ENCODE measurements at regions not wholly inside any gene's neighbourhood (a gene's known extent, or its start where the extent isn't known, plus 50 kb on each side); places are given as distances from the start of the nearest gene placed in this dataset.

- TF ChIP-seq POLR2AphosphoS5 (IDR thresholded peaks at IDR 0.05; ENCODE audit: low read depth, low read length): no peak
- TF ChIP-seq CTCF (IDR thresholded peaks at IDR 0.05): no peak
- TF ChIP-seq EP300 (IDR thresholded peaks at IDR 0.05; ENCODE audit: borderline replicate concordance in 1 of 2, low read depth in 1 of 2, low read length in 1 of 2): no peak
- no peak for TF ChIP-seq EZH2phosphoT487 (IDR thresholded peaks at IDR 0.05; ENCODE audit: borderline replicate concordance, low read depth)
- no peak for TF ChIP-seq MAX (IDR thresholded peaks at IDR 0.05; ENCODE audit: low read depth)
- TF ChIP-seq NRF1 (IDR thresholded peaks at IDR 0.05; ENCODE audit: low read depth, low read length): no peak
- no peak for TF ChIP-seq TEAD4 (IDR thresholded peaks at IDR 0.05; ENCODE audit: borderline replicate concordance, insufficient read depth)
- TF ChIP-seq RCOR1 (IDR thresholded peaks at IDR 0.05; ENCODE audit: low read length): no peak
- TF ChIP-seq RAD21 (IDR thresholded peaks at IDR 0.05; ENCODE audit: low read length): no peak
- no peak for TF ChIP-seq REST (IDR thresholded peaks at IDR 0.05; ENCODE audit: low read depth, low read length)
- no peak for TF ChIP-seq USF1 (IDR thresholded peaks at IDR 0.05; ENCODE audit: borderline replicate concordance, low read depth)
- no peak for TF ChIP-seq FOXM1 (IDR thresholded peaks at IDR 0.05; ENCODE audit: low read depth)
- no peak for TF ChIP-seq TAF1 (IDR thresholded peaks at IDR 0.05; ENCODE audit: borderline replicate concordance, low read depth, low read length)
Measured at GRCh38 chr6:169395080-169395805, 141.6 kb upstream of the THBS2 start.
